ENCODE measurements at regions not wholly inside any gene's neighbourhood (a gene's known extent, or its start where the extent isn't known, plus 50 kb on each side); places are given as distances from the start of the nearest gene placed in this dataset.

DNA sequence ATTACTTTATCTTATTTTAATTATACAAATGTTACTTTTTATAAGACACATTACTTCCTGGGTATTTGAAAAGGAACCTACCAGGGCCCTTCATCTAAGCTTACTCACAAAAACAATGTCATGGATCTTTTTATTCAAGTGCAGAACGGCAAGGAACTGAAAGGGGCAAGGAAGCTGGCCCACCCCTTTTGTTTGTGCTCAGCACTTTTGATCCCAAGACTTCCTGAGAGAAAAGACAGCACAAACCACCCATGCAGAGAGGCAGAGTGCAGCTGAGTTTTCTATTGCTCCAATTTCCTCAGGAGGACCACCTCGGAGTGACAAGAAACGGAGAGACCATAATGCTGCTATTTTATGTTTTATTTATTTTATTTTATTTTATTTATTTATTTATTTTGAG, 232.0 kb upstream of the NRP1 start:
- H2AFZ ChIP-seq (ENCODE audit: low read depth, low read length) = no peak overlapping the region
- no peak overlapping the region for H2AK5ac ChIP-seq (ENCODE audit: low read length, severe bottlenecking)
- no peak overlapping the region for H3K4ac ChIP-seq (ENCODE audit: low read depth in 1 of 2, low read length in 2 of 2)
- H2BK5ac ChIP-seq (ENCODE audit: low read depth, low read length, poor library complexity, severe bottlenecking) = no peak overlapping the region
- no peak overlapping the region for H3K18ac ChIP-seq (ENCODE audit: low read depth in 1 of 2, low read length in 2 of 2)
- H4K91ac ChIP-seq (ENCODE audit: low read length) = no peak overlapping the region
- H3K14ac ChIP-seq (ENCODE audit: low read length in 2 of 2) = no peak overlapping the region
- no peaks in the 10 kb centered on the region for H3K79me1 ChIP-seq (replicated peaks; ENCODE audit: low read length, poor library complexity, severe bottlenecking)
- no peak overlapping the region for H3K9ac ChIP-seq (ENCODE audit: low read length)
- H3K27ac ChIP-seq (ENCODE audit: low read length, poor library complexity, severe bottlenecking) = no peak overlapping the region
- no peak overlapping the region for H3K4me2 ChIP-seq (ENCODE audit: low read length, poor library complexity, severe bottlenecking)
- WGBS = 81% methylated on average over 1 of the region's 3 CpGs
- DNase-seq = no peak
- no peaks in the 10 kb centered on the region for H3K9me3 ChIP-seq (ENCODE audit: control insufficient read depth, low read length)
- no peak overlapping the region for H2BK15ac ChIP-seq (ENCODE audit: low read depth, poor library complexity, severe bottlenecking)
- H4K8ac ChIP-seq (ENCODE audit: low read length) = no peak overlapping the region
- no peaks in the 10 kb centered on the region for H3K27me3 ChIP-seq (ENCODE audit: control insufficient read depth in 1 of 2, insufficient read depth in 1 of 2, low read length in 2 of 2)
- H3K4me1 ChIP-seq (ENCODE audit: control insufficient read depth, insufficient read depth, low read depth, low read length) = no peaks in the 10 kb centered on the region
- H3K23ac ChIP-seq (ENCODE audit: low read length in 2 of 2) = no peak overlapping the region
- no peak overlapping the region for H2BK120ac ChIP-seq (ENCODE audit: low read depth, low read length)
- no peak overlapping the region for H2BK12ac ChIP-seq (ENCODE audit: low read length in 2 of 2)
- H3K4me3 ChIP-seq (ENCODE audit: insufficient read depth in 1 of 2, low read depth in 1 of 2, low read length in 2 of 2) = no peak overlapping the region
- no peaks in the 10 kb centered on the region for H3K36me3 ChIP-seq (ENCODE audit: control insufficient read depth in 1 of 2, insufficient read depth in 2 of 2, low read depth in 1 of 2, low read length in 2 of 2)

- H3K4me1 ChIP-seq (ENCODE audit: control insufficient read depth, insufficient read depth, low read depth, low read length) = no peaks in the 10 kb centered on the region
- no peak overlapping the region for H2BK15ac ChIP-seq (ENCODE audit: low read depth, poor library complexity, severe bottlenecking)
- no peaks in the 10 kb centered on the region for H3K36me3 ChIP-seq (ENCODE audit: control insufficient read depth in 1 of 2, insufficient read depth in 2 of 2, low read depth in 1 of 2, low read length in 2 of 2)
- no peaks in the 10 kb centered on the region for H3K79me1 ChIP-seq (replicated peaks; ENCODE audit: low read length, poor library complexity, severe bottlenecking)
- H3K4ac ChIP-seq (ENCODE audit: low read depth in 1 of 2, low read length in 2 of 2) = no peak overlapping the region
- H3K18ac ChIP-seq (ENCODE audit: low read depth in 1 of 2, low read length in 2 of 2) = no peak overlapping the region
- H3K4me2 ChIP-seq (ENCODE audit: low read length, poor library complexity, severe bottlenecking) = no peak overlapping the region
- H3K14ac ChIP-seq (ENCODE audit: low read length in 2 of 2) = no peak overlapping the region
- no peak for DNase-seq
- no peak overlapping the region for H4K8ac ChIP-seq (ENCODE audit: low read length)
- H4K91ac ChIP-seq (ENCODE audit: low read length) = no peak overlapping the region
- no peak overlapping the region for H2AK5ac ChIP-seq (ENCODE audit: low read length, severe bottlenecking)
- 100% methylated on average over 2 of the region's 6 CpGs for WGBS
- H3K27ac ChIP-seq (ENCODE audit: low read length, poor library complexity, severe bottlenecking) = no peak overlapping the region
- no peak overlapping the region for H3K4me3 ChIP-seq (ENCODE audit: insufficient read depth in 1 of 2, low read depth in 1 of 2, low read length in 2 of 2)
- H3K9me3 ChIP-seq (ENCODE audit: control insufficient read depth, low read length) = no peaks in the 10 kb centered on the region
- H2BK5ac ChIP-seq (ENCODE audit: low read depth, low read length, poor library complexity, severe bottlenecking) = no peak overlapping the region
- H3K23ac ChIP-seq (ENCODE audit: low read length in 2 of 2) = no peak overlapping the region
- H3K9ac ChIP-seq (ENCODE audit: low read length) = no peak overlapping the region
- H2BK12ac ChIP-seq (ENCODE audit: low read length in 2 of 2) = no peak overlapping the region
- no peak overlapping the region for H2AFZ ChIP-seq (ENCODE audit: low read depth, low read length)
- no peak overlapping the region for H2BK120ac ChIP-seq (ENCODE audit: low read depth, low read length)
- no peaks in the 10 kb centered on the region for H3K27me3 ChIP-seq (ENCODE audit: control insufficient read depth in 1 of 2, insufficient read depth in 1 of 2, low read length in 2 of 2)
Measured at GRCh38 chr10:33566001-33566400, 231.5 kb upstream of the NRP1 start.

GRCh38 chr10:33565231-33565630, 230.8 kb upstream of the NRP1 start:
- no peak overlapping the region for H3K27ac ChIP-seq (ENCODE audit: low read length, poor library complexity, severe bottlenecking)
- no peak overlapping the region for H4K91ac ChIP-seq (ENCODE audit: low read length)
- H2AK5ac ChIP-seq (ENCODE audit: low read length, severe bottlenecking) = no peak overlapping the region
- H4K8ac ChIP-seq (ENCODE audit: low read length) = no peak overlapping the region
- no peaks in the 10 kb centered on the region for H3K27me3 ChIP-seq (ENCODE audit: control insufficient read depth in 1 of 2, insufficient read depth in 1 of 2, low read length in 2 of 2)
- no peak overlapping the region for H3K18ac ChIP-seq (ENCODE audit: low read depth in 1 of 2, low read length in 2 of 2)
- no peaks in the 10 kb centered on the region for H3K9me3 ChIP-seq (ENCODE audit: control insufficient read depth, low read length)
- no peak overlapping the region for H3K14ac ChIP-seq (ENCODE audit: low read length in 2 of 2)
- H2AFZ ChIP-seq (ENCODE audit: low read depth, low read length) = no peak overlapping the region
- no peaks in the 10 kb centered on the region for H3K79me1 ChIP-seq (replicated peaks; ENCODE audit: low read length, poor library complexity, severe bottlenecking)
- no peak for DNase-seq
- H3K9ac ChIP-seq (ENCODE audit: low read length) = no peak overlapping the region
- no peak overlapping the region for H3K4ac ChIP-seq (ENCODE audit: low read depth in 1 of 2, low read length in 2 of 2)
- H3K4me1 ChIP-seq (ENCODE audit: control insufficient read depth, insufficient read depth, low read depth, low read length) = no peaks in the 10 kb centered on the region
- H3K36me3 ChIP-seq (ENCODE audit: control insufficient read depth in 1 of 2, insufficient read depth in 2 of 2, low read depth in 1 of 2, low read length in 2 of 2) = no peaks in the 10 kb centered on the region
- no peak overlapping the region for H3K23ac ChIP-seq (ENCODE audit: low read length in 2 of 2)
- H2BK120ac ChIP-seq (ENCODE audit: low read depth, low read length) = no peak overlapping the region
- H3K4me3 ChIP-seq (ENCODE audit: insufficient read depth in 1 of 2, low read depth in 1 of 2, low read length in 2 of 2) = no peak overlapping the region
- no peak overlapping the region for H2BK12ac ChIP-seq (ENCODE audit: low read length in 2 of 2)
- no peak overlapping the region for H3K4me2 ChIP-seq (ENCODE audit: low read length, poor library complexity, severe bottlenecking)
- H2BK15ac ChIP-seq (ENCODE audit: low read depth, poor library complexity, severe bottlenecking) = no peak overlapping the region
- H2BK5ac ChIP-seq (ENCODE audit: low read depth, low read length, poor library complexity, severe bottlenecking) = no peak overlapping the region

GRCh38 chr10:33559105-33559504, 224.6 kb upstream of the NRP1 start:
- Histone ChIP-seq H2BK120ac (ENCODE audit: low read depth, low read length) (no peak overlapping the region), H3K27me3 (ENCODE audit: control insufficient read depth in 1 of 2, insufficient read depth in 1 of 2, low read length in 2 of 2) (no peaks in the 10 kb centered on the region), H3K36me3 (ENCODE audit: control insufficient read depth in 1 of 2, insufficient read depth in 2 of 2, low read depth in 1 of 2, low read length in 2 of 2) (no peaks in the 10 kb centered on the region), H3K79me1 (replicated peaks; ENCODE audit: low read length, poor library complexity, severe bottlenecking) (no peaks in the 10 kb centered on the region), H3K23ac (ENCODE audit: low read length in 2 of 2) (no peak overlapping the region), H2BK5ac (ENCODE audit: low read depth, low read length, poor library complexity, severe bottlenecking) (no peak overlapping the region), H3K9ac (ENCODE audit: low read length) (no peak overlapping the region), H2BK12ac (ENCODE audit: low read length in 2 of 2) (no peak overlapping the region), H3K4ac (ENCODE audit: low read depth in 1 of 2, low read length in 2 of 2) (no peak overlapping the region), H2AK5ac (ENCODE audit: low read length, severe bottlenecking) (no peak overlapping the region), H3K27ac (ENCODE audit: low read length, poor library complexity, severe bottlenecking) (no peak overlapping the region), H2AFZ (ENCODE audit: low read depth, low read length) (no peak overlapping the region), H3K14ac (ENCODE audit: low read length in 2 of 2) (no peak overlapping the region), H3K4me3 (ENCODE audit: insufficient read depth in 1 of 2, low read depth in 1 of 2, low read length in 2 of 2) (peak overlapping the region in 1 of 2 experiments; percentile 35), H4K8ac (ENCODE audit: low read length) (no peak overlapping the region), H3K4me1 (ENCODE audit: control insufficient read depth, insufficient read depth, low read depth, low read length) (no peaks in the 10 kb centered on the region), H4K91ac (ENCODE audit: low read length) (no peak overlapping the region), H3K9me3 (ENCODE audit: control insufficient read depth, low read length) (no peaks in the 10 kb centered on the region), H3K4me2 (ENCODE audit: low read length, poor library complexity, severe bottlenecking) (no peak overlapping the region), H3K18ac (ENCODE audit: low read depth in 1 of 2, low read length in 2 of 2) (no peak overlapping the region), H2BK15ac (ENCODE audit: low read depth, poor library complexity, severe bottlenecking) (no peak overlapping the region)
- no peak for DNase-seq
- 73% methylated on average over 4 of the region's 4 CpGs for WGBS

Measured in mesenchymal stem cell (in vitro differentiated cells and primary cell).